ENCODE measurements at regions not wholly inside any gene's neighbourhood (a gene's known extent, or its start where the extent isn't known, plus 50 kb on each side); places are given as distances from the start of the nearest gene placed in this dataset.

- Histone ChIP-seq H3K4me2 (ENCODE audit: low read length) (no peak overlapping the region), H2BK12ac (ENCODE audit: low read length) (no peak overlapping the region), H3K79me1 (ENCODE audit: low read length) (no peaks in the 10 kb centered on the region), H3K79me2 (ENCODE audit: control insufficient read depth, insufficient read depth, low read length, poor library complexity) (no peaks in the 10 kb centered on the region), H3K23ac (ENCODE audit: low read length) (no peak overlapping the region), H2BK120ac (ENCODE audit: insufficient read depth, low read length, poor library complexity) (no peak overlapping the region), H3K4me3 (ENCODE audit: low read depth, low read length) (no peak overlapping the region), H4K12ac (ENCODE audit: low read depth, low read length) (no peak overlapping the region), H3K9me3 (ENCODE audit: insufficient read depth, low read depth, low read length) (no peaks in the 10 kb centered on the region), H2BK5ac (ENCODE audit: low read depth, low read length, poor library complexity) (no peak overlapping the region), H4K8ac (ENCODE audit: low read depth, low read length) (no peak overlapping the region), H3K4me1 (ENCODE audit: control insufficient read depth in 1 of 2, insufficient read depth in 2 of 2, low read length in 2 of 2) (no peaks in the 10 kb centered on the region), H2AK5ac (ENCODE audit: low read length) (no peak overlapping the region), H3K27ac (ENCODE audit: low read depth, low read length) (no peak overlapping the region), H3K36me3 (ENCODE audit: control insufficient read depth in 1 of 2, insufficient read depth in 2 of 2, low read length in 2 of 2) (no peaks in the 10 kb centered on the region), H3K9ac (ENCODE audit: low read length) (no peak overlapping the region), H2AFZ (ENCODE audit: insufficient read depth, low read length, poor library complexity) (no peak overlapping the region), H3K27me3 (ENCODE audit: insufficient read depth, low read length) (no peaks in the 10 kb centered on the region), H3K4ac (ENCODE audit: low read depth, low read length) (no peak overlapping the region), H3K18ac (ENCODE audit: low read length) (no peak overlapping the region), H3K14ac (ENCODE audit: low read length) (no peak overlapping the region), H4K91ac (ENCODE audit: low read depth, low read length) (no peak overlapping the region)
- DNase-seq = no peak
- no CpG with 5 or more reads among the region's 4 CpGs for WGBS (ENCODE audit: extremely low coverage, insufficient coverage, insufficient read length)
Observed at GRCh38 chr1:18539171-18539570, 58.4 kb downstream of the KLHDC7A start.

- Histone ChIP-seq H4K8ac (ENCODE audit: low read depth, low read length) (no peak overlapping the region), H3K9ac (ENCODE audit: low read length) (no peak overlapping the region)
Observed at GRCh38 chr1:18540136-18540765, 59.5 kb downstream of the KLHDC7A start.

GRCh38 chr1:18541046-18541795 is 60.5 kb downstream of the KLHDC7A start:
- H3K9me3 ChIP-seq (ENCODE audit: insufficient read depth, low read depth, low read length) = no peaks in the 10 kb centered on the region
- no peak overlapping the region for H3K23ac ChIP-seq (ENCODE audit: low read length)
- no peak overlapping the region for H3K27ac ChIP-seq (ENCODE audit: low read depth, low read length)
- no peak overlapping the region for H4K12ac ChIP-seq (ENCODE audit: low read depth, low read length)
- no peak overlapping the region for H4K8ac ChIP-seq (ENCODE audit: low read depth, low read length)
- no peak overlapping the region for H2AFZ ChIP-seq (ENCODE audit: insufficient read depth, low read length, poor library complexity)
- no peak overlapping the region for H3K9ac ChIP-seq (ENCODE audit: low read length)
- no peak overlapping the region for H3K14ac ChIP-seq (ENCODE audit: low read length)
- no peak overlapping the region for H3K4me3 ChIP-seq (ENCODE audit: low read depth, low read length)
- H3K79me2 ChIP-seq (ENCODE audit: control insufficient read depth, insufficient read depth, low read length, poor library complexity) = no peaks in the 10 kb centered on the region
- DNase-seq = no peak
- H2BK12ac ChIP-seq (ENCODE audit: low read length) = no peak overlapping the region
- H3K4me2 ChIP-seq (ENCODE audit: low read length) = no peak overlapping the region
- H3K27me3 ChIP-seq (ENCODE audit: insufficient read depth, low read length) = no peaks in the 10 kb centered on the region
- H3K4ac ChIP-seq (ENCODE audit: low read depth, low read length) = no peak overlapping the region
- no peaks in the 10 kb centered on the region for H3K79me1 ChIP-seq (ENCODE audit: low read length)
- no peak overlapping the region for H2AK5ac ChIP-seq (ENCODE audit: low read length)
- H2BK5ac ChIP-seq (ENCODE audit: low read depth, low read length, poor library complexity) = no peak overlapping the region
- H3K36me3 ChIP-seq (ENCODE audit: control insufficient read depth in 1 of 2, insufficient read depth in 2 of 2, low read length in 2 of 2) = no peaks in the 10 kb centered on the region
- H3K18ac ChIP-seq (ENCODE audit: low read length) = no peak overlapping the region
- no peak overlapping the region for H4K91ac ChIP-seq (ENCODE audit: low read depth, low read length)
- no CpG with 5 or more reads among the region's 9 CpGs for WGBS (ENCODE audit: extremely low coverage, insufficient coverage, insufficient read length)
- no peaks in the 10 kb centered on the region for H3K4me1 ChIP-seq (ENCODE audit: control insufficient read depth in 1 of 2, insufficient read depth in 2 of 2, low read length in 2 of 2)
- H2BK120ac ChIP-seq (ENCODE audit: insufficient read depth, low read length, poor library complexity) = no peak overlapping the region

More at GRCh38 chr1:18540136-18540765, 59.5 kb downstream of the KLHDC7A start:
- H3K14ac ChIP-seq (ENCODE audit: low read length) = no peak overlapping the region
- no peaks in the 10 kb centered on the region for H3K79me2 ChIP-seq (ENCODE audit: control insufficient read depth, insufficient read depth, low read length, poor library complexity)
- no peak overlapping the region for H3K27ac ChIP-seq (ENCODE audit: low read depth, low read length)
- H2AFZ ChIP-seq (ENCODE audit: insufficient read depth, low read length, poor library complexity) = no peak overlapping the region
- no peaks in the 10 kb centered on the region for H3K79me1 ChIP-seq (ENCODE audit: low read length)
- no peak overlapping the region for H2BK5ac ChIP-seq (ENCODE audit: low read depth, low read length, poor library complexity)
- no peak for DNase-seq
- no peaks in the 10 kb centered on the region for H3K36me3 ChIP-seq (ENCODE audit: control insufficient read depth in 1 of 2, insufficient read depth in 2 of 2, low read length in 2 of 2)
- no peak overlapping the region for H4K91ac ChIP-seq (ENCODE audit: low read depth, low read length)
- H2BK120ac ChIP-seq (ENCODE audit: insufficient read depth, low read length, poor library complexity) = no peak overlapping the region
- no peaks in the 10 kb centered on the region for H3K9me3 ChIP-seq (ENCODE audit: insufficient read depth, low read depth, low read length)
- no peak overlapping the region for H2BK12ac ChIP-seq (ENCODE audit: low read length)
- no peak overlapping the region for H3K4me2 ChIP-seq (ENCODE audit: low read length)
- H3K18ac ChIP-seq (ENCODE audit: low read length) = no peak overlapping the region
- WGBS (ENCODE audit: extremely low coverage, insufficient coverage, insufficient read length) = no CpG with 5 or more reads among the region's 3 CpGs
- H3K4ac ChIP-seq (ENCODE audit: low read depth, low read length) = no peak overlapping the region
- no peak overlapping the region for H2AK5ac ChIP-seq (ENCODE audit: low read length)
- no peak overlapping the region for H3K4me3 ChIP-seq (ENCODE audit: low read depth, low read length)
- H3K4me1 ChIP-seq (ENCODE audit: control insufficient read depth in 1 of 2, insufficient read depth in 2 of 2, low read length in 2 of 2) = no peaks in the 10 kb centered on the region
- no peak overlapping the region for H4K12ac ChIP-seq (ENCODE audit: low read depth, low read length)
- H3K27me3 ChIP-seq (ENCODE audit: insufficient read depth, low read length) = no peaks in the 10 kb centered on the region
- no peak overlapping the region for H3K23ac ChIP-seq (ENCODE audit: low read length)

GRCh38 chr1:18542351-18542750 is 61.6 kb downstream of the KLHDC7A start:
- H2AK5ac ChIP-seq (ENCODE audit: low read length) = no peak overlapping the region

More at GRCh38 chr1:18542351-18542750, 61.6 kb downstream of the KLHDC7A start:
- no peaks in the 10 kb centered on the region for H3K79me1 ChIP-seq (ENCODE audit: low read length)
- H3K14ac ChIP-seq (ENCODE audit: low read length) = no peak overlapping the region
- no peaks in the 10 kb centered on the region for H3K79me2 ChIP-seq (ENCODE audit: control insufficient read depth, insufficient read depth, low read length, poor library complexity)
- H4K12ac ChIP-seq (ENCODE audit: low read depth, low read length) = no peak overlapping the region
- H2BK12ac ChIP-seq (ENCODE audit: low read length) = no peak overlapping the region
- no peak overlapping the region for H2BK5ac ChIP-seq (ENCODE audit: low read depth, low read length, poor library complexity)
- H3K23ac ChIP-seq (ENCODE audit: low read length) = no peak overlapping the region
- no peaks in the 10 kb centered on the region for H3K36me3 ChIP-seq (ENCODE audit: control insufficient read depth in 1 of 2, insufficient read depth in 2 of 2, low read length in 2 of 2)
- H3K18ac ChIP-seq (ENCODE audit: low read length) = no peak overlapping the region
- H3K9me3 ChIP-seq (ENCODE audit: insufficient read depth, low read depth, low read length) = no peaks in the 10 kb centered on the region
- H4K91ac ChIP-seq (ENCODE audit: low read depth, low read length) = no peak overlapping the region
- no peak overlapping the region for H3K4me2 ChIP-seq (ENCODE audit: low read length)
- H3K4me1 ChIP-seq (ENCODE audit: control insufficient read depth in 1 of 2, insufficient read depth in 2 of 2, low read length in 2 of 2) = peaks cover 3% of the 10 kb centered on the region in 2 experiments
- H3K27me3 ChIP-seq (ENCODE audit: insufficient read depth, low read length) = no peaks in the 10 kb centered on the region
- H3K27ac ChIP-seq (ENCODE audit: low read depth, low read length) = no peak overlapping the region
- H2BK120ac ChIP-seq (ENCODE audit: insufficient read depth, low read length, poor library complexity) = no peak overlapping the region
- H4K8ac ChIP-seq (ENCODE audit: low read depth, low read length) = no peak overlapping the region
- no peak for DNase-seq
- H3K9ac ChIP-seq (ENCODE audit: low read length) = no peak overlapping the region
- H3K4ac ChIP-seq (ENCODE audit: low read depth, low read length) = no peak overlapping the region
- H2AFZ ChIP-seq (ENCODE audit: insufficient read depth, low read length, poor library complexity) = no peak overlapping the region
- no peak overlapping the region for H3K4me3 ChIP-seq (ENCODE audit: low read depth, low read length)
- WGBS (ENCODE audit: extremely low coverage, insufficient coverage, insufficient read length) = no CpG with 5 or more reads among the region's 8 CpGs
